DMS 273 treated with DMSO at 0.1 percent for 48 hours (cell line): ENCODE measurements at regions not wholly inside any gene's neighbourhood (a gene's known extent, or its start where the extent isn't known, plus 50 kb on each side); places are given as distances from the start of the nearest gene placed in this dataset.
A peak's percentile ranks its signal among the peaks of the same experiment; 100 is the strongest.

Experiments used
- DNase-seq: peaks from one replicate; lab custom pipeline; 2025; lab: John Stamatoyannopoulos, UW

DNA sequence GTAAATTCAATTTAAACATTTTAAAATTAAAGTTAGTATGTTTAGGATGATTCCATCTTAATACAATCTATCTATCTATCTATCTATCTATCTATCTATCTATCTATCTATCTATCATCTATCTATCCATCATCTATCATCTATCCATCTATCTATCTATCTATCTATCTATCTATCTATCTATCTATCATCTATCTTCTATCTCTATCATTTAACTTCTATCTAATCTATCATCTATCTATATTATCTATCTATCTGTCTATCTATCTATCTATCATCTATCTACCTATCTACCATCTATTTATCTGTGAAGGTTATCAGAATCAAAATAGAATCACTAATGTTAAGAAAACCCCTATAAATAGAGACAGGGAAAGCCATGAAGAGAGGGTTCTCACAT, 78.3 kb downstream of the RAMP3 start:
- DNase-seq: no peak

DNA sequence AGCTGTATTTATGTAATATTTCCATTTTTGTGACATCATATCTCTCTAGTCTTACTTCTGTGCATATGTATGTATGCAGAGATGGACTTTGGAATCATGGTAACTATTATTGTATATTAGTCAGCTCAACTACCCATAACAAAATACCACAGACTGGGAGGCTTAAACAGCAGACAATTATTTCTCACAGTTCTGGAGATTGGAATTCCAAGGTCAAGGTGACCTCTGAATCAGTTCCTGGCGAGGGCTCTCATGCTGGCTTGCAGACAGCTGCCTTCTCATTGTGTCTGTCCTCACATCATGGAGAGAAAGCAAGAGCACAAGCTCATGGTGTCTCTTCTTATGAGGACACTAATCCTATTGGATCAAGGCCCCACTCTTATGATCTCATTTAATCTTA, 79.1 kb downstream of the RAMP3 start:
- DNase-seq: no peak

DNA sequence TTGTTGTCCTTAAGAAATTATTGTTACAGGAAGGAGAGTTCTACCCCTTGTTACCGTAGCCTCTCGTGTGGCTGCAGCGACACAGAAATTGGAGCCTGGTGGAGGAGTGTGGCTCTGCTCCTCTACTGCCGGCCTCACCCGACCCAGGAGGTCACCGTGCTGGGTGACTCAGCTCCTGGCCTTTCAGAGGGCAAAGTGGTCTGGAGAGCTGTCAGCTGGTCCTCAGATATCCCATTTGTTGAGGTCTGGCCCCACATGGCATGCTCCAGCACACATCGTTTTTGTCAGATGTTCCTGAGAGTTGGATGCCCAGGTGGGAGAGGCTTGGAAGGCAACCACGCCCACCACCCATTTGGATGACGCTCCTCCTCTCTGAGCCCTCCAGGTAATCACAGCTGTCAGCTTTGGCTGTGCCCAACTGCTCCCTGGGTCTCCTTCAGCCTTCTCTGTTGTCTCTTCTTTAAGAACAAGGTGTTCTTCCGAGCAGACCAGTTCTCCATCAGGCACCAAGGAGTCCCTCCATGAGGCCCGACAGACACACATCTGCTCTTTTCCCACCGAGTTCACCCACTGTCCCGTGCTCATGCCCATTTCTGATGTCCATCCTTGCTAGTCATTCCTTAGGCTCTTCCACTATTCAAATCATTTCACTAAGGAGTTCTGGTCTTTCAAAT, 80.3 kb downstream of the RAMP3 start:
- DNase-seq: no peak

DNA sequence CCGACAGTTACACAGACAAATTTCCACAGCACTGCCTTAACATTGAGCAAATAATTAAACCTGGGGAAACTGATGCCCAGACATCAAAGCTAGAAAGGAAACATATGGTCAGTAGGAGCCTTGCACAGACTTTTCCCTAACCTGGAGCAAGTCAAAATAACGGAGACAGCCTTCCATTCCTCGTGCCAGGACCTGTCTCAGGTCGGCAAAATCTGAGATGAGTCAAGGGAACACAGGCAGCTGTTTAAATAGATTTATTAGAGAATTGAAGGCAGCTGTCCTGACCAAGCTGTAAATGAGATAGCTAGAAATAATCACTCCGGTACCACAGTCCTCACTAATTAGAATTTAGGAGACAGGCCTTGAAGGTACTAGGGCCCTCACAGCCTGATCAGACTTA, 81.2 kb downstream of the RAMP3 start:
- no peak for DNase-seq

DNA sequence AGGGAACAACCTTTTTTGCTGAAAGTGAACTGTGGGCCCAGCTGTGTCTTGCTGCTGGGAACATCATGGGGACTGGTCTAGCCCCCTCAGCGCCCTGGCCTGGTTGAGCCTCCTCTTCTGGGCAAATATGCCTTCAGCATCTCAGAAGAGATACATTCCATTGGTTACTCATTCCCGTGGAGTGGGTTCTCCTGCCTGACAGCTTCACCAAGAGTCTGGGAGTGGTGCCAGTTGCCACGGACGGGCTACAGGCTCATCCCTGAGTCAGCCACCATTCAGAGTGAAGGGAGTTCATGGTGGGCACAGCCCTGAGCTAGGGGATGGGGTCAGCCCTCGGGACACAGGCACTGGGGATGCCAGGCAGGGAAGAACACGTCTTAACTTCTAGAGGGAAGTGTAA, 81.9 kb downstream of the RAMP3 start:
- no peak for DNase-seq

DNA sequence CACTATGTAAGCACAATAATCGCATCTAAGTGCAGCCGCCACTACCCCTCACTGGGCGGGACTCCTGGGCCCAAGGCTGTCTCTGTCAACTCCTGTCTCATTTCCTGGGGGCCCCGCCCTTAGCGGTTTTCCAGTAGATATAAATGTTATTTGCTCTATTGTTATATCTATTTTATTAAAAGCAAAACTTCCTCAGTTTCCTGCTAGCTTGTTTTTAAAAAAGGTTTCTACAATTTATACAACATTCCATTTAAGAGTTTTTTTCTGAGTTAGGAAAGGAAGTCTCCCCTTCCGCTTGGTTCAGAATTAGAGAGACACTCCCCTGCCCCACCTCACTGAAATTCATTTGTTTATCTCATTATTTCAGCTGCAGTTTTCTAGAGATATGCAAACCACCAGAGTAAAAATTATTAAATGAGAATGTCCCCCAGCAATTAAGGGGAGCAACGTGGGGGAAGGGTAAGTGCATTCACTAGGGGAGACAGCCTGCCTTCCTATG, 82.7 kb downstream of the RAMP3 start:
- DNase-seq: no peak

DNA sequence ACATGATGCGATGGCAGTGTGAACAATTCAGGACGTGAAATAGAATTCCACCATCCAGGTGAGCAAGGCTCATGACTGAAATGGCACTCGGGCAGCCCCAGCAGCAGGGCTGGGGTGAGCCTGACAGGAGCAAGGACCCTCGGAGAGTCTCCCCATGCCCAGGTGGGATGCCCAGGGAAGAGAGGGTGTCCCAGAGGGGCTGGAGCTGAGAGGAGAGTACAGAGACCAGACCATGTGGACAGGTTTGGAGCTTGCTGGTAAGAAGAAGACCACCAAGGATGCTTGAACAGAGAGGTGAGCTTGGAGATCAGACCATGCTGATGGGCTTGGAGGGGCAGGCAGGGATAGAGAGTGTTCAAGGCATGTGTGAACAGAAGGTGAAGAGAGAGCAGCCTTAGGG, 83.3 kb downstream of the RAMP3 start:
- no peak for DNase-seq

DNA sequence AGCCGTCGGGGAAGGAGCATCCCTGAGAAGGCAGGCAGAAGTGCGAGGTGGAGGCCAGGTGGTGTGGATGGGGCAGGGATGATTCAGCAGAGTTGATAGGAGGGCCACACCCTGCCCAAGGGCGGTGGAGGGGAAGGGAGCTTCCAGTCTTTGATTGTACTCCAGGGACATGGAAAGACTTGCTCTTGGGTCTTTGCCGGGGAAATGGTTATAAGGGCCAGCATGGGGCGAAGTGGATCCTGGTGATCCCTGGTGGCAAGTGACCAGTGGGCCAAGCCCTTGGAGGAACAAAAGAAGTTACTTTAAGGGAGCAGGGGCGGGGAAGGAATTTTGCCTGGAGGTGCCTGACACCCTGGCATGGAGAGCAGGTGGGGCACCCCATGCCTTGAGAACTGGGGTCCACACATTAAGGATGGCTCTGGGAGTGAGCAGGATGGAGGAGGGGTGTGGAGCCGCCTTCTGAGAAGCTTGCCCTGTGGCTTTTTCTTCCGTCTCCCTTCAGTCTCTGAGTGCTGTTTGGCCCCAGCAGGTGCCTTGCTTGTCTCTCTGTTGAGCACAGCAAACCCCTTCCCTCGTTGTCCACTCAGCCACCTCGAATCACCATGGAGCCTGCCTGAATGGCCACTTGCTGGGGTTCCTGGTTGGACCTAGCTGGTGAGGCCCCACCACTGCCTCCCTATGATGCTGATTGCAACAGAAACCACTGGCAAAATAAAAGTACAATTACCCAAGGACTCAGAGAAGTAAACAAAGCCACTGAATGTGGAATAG, 83.9 kb downstream of the RAMP3 start:
- no peak for DNase-seq

DNA sequence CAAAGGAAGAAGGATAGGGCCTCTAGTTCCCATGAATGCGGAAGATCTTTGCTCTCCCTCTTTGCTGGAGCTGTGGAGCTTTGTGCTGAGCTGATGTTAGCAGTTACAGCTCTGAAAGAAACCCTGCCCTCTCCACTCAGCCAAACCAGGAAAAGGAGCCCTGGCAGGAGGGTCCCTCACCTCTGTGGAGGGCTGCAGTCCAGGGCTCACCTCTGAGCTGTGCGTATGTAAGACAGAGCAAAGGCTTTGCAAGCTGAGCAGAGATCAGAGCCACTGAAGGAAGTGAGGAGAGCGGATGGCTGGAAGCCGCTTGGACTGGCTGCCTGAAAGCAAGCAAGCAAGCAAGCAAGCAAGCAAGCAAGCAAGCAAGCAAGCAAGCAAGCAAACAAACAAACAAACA, 84.7 kb downstream of the RAMP3 start:
- DNase-seq: no peak

DNA sequence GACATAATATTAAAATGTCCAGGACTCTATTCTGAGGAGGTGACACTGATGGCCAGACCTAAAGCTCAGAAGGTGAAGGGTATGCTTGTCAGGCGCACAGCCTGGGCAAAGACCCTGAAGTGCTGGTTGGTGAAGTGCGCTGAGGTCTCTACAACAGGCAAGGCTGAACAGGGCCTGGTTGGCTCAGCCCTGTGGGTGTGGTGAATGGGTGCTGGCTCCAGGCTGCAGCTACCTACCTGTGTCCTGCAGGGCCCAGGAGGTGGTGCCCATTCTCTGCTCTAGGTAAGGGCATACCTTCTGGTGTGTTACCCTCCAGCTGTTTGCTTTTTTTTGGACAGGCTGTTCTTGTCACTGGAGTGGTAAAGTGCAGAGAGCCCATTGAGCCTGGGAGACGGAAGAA, 85.1 kb downstream of the RAMP3 start:
- DNase-seq: no peak

DNA sequence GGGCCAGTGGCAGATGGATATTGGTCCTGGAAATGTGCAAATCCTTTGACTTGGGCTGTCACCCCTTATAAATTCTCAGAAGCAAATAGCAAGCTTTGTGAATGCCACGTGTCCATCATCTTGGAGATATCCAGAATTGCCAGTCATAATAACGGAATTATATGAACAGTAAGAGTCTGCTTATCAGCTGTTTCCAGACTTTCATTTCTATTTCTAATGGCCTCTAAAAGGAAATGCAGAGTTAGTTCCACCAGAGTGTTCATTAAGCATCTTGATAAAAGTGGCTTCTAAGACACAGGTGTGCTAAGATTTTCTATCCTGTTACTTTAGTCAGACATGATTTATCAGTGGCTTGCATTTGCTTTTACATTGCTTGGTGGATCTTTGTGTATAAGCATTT, 87.4 kb downstream of the RAMP3 start:
- DNase-seq: no peak

DNA sequence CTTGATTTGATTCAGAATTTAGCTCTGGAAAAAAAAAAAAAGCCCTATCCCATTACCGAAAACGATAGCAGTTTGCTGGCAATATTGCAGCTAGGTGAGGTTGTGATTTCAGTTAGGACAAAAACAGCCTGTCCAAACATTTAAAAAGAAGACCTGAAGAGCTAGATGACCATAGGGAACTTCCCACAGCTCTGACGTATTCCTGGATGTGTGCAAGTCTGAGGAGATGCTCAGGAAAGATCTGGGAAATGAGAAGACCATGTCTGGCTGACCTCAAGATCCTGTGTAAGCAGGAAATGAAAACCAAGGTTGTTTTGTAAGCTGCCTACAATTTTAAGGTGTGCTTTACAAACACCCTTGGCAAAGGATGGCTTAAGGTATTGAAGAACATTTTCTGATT, 88.7 kb downstream of the RAMP3 start:
- DNase-seq: no peak

DNA sequence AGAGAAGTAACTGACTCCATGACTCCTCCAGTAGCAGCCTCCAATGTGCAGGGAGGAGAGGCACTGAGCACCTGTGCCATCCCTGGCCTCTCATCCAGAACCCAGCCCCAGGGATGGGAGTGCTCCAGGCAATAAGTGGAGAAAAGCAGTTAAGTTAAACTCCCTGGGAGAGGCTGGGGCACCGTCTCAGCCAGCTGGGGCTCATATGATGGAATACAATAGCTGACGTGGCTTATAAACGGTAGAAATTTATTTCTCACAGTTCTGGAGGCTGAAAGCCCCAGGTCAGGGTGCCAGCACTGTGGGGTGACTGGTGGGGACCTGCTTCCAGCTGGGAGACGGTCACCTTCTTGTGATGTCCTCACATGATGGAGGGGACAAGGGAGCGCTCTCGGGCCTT, 94.7 kb downstream of the RAMP3 start:
- no peak for DNase-seq

DNA sequence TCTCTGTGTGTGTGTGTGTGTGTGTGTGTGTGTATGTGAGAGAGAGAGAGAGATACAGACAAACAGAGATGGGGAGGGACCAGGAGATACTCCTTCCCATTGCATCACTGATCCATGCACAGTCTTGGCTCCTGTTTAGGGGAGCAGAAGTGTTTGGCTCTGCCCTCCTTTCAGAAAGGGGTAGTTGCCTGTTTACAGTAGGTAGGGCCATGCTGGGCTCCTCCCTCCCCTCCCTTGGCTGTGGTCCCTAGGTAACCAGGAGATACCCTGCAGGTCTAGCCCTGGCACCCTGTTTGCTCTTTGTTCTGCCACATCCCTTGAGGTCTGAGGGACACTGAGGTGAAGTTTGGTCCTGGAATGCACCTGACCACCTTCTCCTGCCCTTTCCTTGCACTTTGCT, 95.3 kb downstream of the RAMP3 start:
- DNase-seq: no peak

DNA sequence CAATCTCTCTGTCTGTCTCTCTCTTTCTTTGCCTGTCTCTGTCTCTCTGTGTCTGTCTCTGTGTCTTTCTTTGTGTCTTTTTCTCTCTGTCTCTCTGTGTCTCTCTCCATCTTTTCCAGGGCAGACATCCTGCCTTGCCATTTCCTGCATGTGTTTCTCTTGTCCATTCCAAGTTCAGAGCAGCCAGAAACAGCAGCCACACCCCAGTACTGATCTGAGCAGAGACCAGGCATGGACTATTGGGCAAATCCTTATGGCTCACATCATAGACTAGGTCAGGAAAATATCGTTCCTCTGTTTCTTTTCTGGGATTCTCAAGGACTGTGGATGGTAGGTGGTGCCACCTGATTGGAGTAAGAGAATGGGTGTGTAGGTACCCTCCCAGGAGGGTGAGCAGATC, 95.8 kb downstream of the RAMP3 start:
- DNase-seq: no peak

DNA sequence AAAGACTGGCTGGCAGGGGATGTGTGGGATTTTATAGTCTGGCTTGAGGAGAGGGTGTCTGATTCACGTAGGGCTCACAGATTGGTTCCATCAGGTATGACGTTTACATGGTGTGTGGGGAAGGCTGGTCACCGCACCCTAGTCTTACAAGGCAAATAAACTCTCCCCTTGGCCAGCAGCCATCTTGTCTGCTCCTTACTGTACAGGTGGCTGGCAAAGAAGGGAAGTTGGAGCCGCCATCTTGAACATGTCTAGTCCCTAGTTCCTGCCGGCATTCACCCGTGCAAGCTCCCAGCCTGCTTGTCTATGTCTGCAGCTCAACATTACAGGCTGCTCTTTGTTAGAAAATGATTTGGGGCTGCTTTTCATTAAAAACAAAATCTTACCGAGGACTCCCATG, 97.6 kb downstream of the RAMP3 start:
- DNase-seq: no peak

DNA sequence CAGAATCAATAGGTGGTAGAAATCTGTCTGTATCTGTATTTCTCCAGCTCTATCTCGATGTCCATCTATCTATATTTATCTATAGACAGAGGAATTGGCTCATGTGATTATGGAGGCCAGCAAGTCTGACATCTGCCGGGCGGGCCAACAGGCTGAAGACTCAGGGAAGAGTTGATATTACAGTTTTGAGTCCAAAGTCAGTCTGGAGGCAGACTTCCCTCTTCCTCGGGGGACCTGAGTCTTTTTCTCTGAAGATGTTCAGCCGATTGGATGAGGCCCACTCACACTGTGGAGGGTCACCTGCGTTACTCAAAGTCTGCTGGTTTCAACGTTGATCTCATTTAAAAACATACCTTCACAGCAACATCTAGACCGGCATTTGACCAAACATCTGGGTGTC, 98.7 kb downstream of the RAMP3 start:
- DNase-seq: no peak

DNA sequence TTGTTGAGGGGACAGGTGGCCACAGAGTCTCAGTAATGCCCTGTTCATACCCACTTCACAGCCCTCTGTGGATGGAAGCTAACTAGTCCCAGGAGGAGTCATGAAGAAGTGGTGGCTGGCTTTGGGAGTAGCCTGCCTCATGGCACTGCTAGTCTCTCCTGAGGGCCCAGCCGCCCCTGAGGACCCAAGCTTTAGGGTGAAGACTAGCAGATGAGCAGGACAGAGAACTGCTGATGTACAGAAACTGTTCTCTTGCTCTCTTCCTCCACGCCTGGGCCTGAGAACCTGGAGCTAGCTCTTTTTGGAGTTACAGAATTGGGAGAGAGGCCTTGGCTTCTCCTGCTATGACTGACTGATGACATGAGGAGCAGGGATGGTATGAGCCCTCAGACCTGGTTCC, 99.2 kb downstream of the RAMP3 start:
- DNase-seq: no peak

DNA sequence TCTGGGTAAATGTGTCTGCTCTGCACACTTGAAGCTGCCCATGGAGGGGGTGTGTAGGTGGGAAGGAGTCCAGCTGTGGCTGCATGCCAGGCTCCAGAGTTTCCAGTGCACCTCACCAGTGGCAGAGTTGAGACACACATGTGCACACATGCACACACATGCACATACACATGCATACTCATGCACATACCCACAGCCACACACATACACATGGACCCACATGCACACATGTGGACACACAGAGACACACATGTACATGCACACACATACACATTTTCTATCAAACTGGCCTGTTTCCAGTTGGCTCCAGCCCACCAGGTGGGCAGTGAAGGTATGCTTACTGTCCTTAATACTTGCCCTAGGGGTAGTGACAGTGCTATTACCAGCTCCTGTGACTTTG, 99.7 kb downstream of the RAMP3 start:
- no peak for DNase-seq

DNA sequence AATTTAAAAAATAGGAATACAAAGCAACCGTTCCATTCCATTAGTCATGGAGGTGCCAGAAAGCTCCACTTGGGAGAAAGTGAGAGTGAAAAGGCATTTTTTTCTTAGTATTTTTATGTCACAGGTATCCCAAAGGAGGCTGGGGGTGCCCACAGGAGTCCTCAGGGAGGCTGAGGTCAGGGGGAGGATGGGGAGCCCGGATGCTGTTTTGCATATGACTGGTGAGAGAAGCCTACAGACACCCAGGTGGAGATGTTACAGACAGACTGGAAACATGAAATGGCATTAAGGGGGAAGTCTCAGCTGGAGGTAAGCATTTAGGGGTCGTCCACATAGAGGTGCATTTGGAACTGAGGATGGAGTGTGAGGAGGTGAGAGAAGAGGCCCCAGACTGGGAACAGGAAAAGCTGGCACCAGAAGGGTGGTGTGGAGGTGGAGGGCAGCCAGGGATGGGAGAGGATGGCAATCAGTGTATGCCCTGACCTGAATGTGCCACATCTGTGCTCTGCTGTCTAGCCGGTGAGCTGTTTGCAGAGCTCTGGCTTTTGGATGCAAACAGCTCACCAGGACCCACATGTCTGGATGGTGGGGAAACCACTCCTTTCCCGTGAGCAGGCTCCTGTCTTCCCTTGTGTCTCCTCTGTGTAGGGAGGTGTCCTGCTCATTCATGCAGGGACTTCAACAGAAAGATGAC, 101.1 kb downstream of the RAMP3 start:
- DNase-seq: no peak

DNA sequence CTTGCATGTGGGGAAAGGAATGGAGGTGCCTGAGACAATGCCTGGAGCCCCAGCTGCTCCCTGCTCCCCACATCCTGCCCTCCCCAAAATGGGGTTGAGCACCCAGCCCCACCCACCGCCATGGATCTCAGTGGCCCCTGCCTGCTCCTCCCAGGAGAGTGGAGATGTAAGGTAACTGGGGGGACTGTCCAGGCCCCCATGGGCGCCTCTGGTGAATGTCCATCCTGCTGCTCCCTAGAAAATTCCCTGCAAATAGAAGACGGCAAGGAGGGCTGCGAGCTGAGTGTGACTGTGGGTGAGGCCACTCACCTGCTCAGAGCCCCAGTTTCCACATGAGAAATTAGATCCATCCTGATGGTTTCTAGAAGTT, 101.6 kb downstream of the RAMP3 start:
- no peak for DNase-seq

DNA sequence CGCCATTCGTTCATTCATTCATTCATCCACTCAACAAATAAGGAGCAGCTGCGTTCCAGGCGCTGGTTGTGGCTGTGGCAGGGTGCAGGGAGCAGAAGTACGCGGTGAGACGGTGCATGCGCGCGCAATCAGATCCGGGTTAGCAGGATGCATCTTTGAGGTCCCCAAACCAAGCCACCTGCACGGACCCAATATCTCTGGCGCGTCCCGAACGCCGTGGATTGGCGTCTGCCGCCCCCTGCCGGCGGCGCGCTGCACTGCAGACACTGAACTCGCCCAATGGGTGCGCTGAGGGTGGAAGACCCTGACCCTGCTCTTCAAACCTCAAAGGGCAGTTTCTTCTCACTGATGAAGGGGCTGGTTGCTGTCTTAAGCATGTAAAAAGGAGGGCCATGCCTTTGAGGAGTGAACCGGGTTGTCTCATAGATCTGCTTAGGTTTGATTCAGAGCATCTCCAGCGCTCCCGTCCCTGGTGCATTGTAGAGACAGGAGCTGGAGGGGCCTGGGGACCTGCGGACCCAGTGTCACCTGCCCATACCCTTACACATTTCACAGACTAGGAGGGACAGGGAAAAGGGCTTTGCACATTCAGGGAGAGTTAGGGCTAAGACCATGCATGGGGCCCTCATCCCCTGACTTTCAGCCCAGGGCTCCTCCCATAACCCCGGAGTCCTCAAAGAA, 102.5 kb downstream of the RAMP3 start:
- DNase-seq: peak; percentile 13

DNA sequence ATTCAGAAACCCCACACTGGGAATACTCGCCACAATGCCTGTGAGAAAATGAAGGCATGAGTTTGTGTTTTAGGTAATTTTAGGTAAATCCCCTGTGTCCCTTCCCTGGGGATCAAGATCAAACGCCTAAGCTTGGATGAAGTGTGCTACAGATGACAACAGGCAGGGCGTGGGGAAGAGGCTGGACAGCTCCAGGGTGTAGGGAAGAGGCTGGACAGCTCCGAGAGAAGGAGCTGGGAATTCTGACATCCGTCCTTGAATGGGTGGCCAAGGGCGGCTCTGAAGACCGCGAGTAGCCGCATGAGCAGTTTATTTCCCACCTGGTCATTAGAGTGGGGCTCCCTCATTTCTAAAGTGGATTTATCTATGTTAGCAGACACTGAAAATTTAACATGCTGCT, 109.7 kb downstream of the RAMP3 start:
- DNase-seq: no peak
